ENCODE measurements at regions not wholly inside any gene's neighbourhood (a gene's known extent, or its start where the extent isn't known, plus 50 kb on each side); places are given as distances from the start of the nearest gene placed in this dataset.
"Not testable (repeated sequence)": the region's sequence is repeated elsewhere in the genome, so short reads cannot be mapped to it uniquely, and the experiment has no call there.

- not testable (repeated sequence) for TF ChIP-seq POLR2A (IDR thresholded peaks at IDR 0.05); CTCF (IDR thresholded peaks at IDR 0.05 in 4 of 5, conservative IDR thresholded peaks at IDR 0.05 in 1 of 5)
These were observed 77.5 kb upstream of the WDFY3 start for GRCh38 chr4:85043812-85044496.
